ENCODE measurements at regions not wholly inside any gene's neighbourhood (a gene's known extent, or its start where the extent isn't known, plus 50 kb on each side); places are given as distances from the start of the nearest gene placed in this dataset.

- ChIA-PET CTCF (interaction anchor here (0.9 kb wide), 1 partner anchor 18 kb away, joined by 3 read pairs; no protein-coding TSS in a partner anchor), POLR2A (no interaction called here)
- no peak for DNase-seq (ENCODE audit: low read depth, low spot score)
- H3K4me3 ChIP-seq (ENCODE audit: low read depth, low read length): no peak overlapping the region
- TF ChIP-seq CTCF (IDR thresholded peaks at IDR 0.05; ENCODE audit: insufficient read depth, low read length, missing control alignments): no peak
Observed at GRCh38 chr10:88095778-88096431, 232.5 kb downstream of the PTEN start.

GRCh38 chr10:88097092-88097516 is 233.7 kb downstream of the PTEN start:
- ChIA-PET POLR2A (no interaction called here), CTCF (interaction anchor here (1.1 kb wide), 1 partner anchor 293 kb away, joined by 3 read pairs; no protein-coding TSS in a partner anchor)
- H3K4me3 ChIP-seq (ENCODE audit: low read depth, low read length): no peak overlapping the region
- TF ChIP-seq CTCF (IDR thresholded peaks at IDR 0.05; ENCODE audit: insufficient read depth, low read length, missing control alignments): no peak
- no peak for DNase-seq (ENCODE audit: low read depth, low spot score)

- ChIA-PET CTCF (interaction anchor here (1.1 kb wide), 1 partner anchor 292 kb away, joined by 3 read pairs; no protein-coding TSS in a partner anchor), POLR2A (no interaction called here)
- no peak for TF ChIP-seq CTCF (IDR thresholded peaks at IDR 0.05; ENCODE audit: insufficient read depth, low read length, missing control alignments)
- no peak overlapping the region for H3K4me3 ChIP-seq (ENCODE audit: low read depth, low read length)
- no peak for DNase-seq (ENCODE audit: low read depth, low spot score)
Observed at GRCh38 chr10:88097536-88097935, 234.1 kb downstream of the PTEN start.

GRCh38 chr10:88100281-88100680 is 236.9 kb downstream of the PTEN start:
- no peak for TF ChIP-seq CTCF (IDR thresholded peaks at IDR 0.05; ENCODE audit: insufficient read depth, low read length, missing control alignments)
- no peak overlapping the region for H3K4me3 ChIP-seq (ENCODE audit: low read depth, low read length)
- CTCF ChIA-PET: interaction anchor here (0.6 to 1.1 kb wide), 2 partner anchors 9 to 290 kb away, joined by 3 read pairs; no protein-coding TSS in a partner anchor
- POLR2A ChIA-PET: no interaction called here
- no peak for DNase-seq (ENCODE audit: low read depth, low spot score)

- ChIA-PET POLR2A (no interaction called here), CTCF (no interaction called here)
- no peak for DNase-seq (ENCODE audit: low read depth, low spot score)
- H3K4me3 ChIP-seq (ENCODE audit: low read depth, low read length): no peak overlapping the region
- TF ChIP-seq CTCF (IDR thresholded peaks at IDR 0.05; ENCODE audit: insufficient read depth, low read length, missing control alignments): no peak
Observed at GRCh38 chr10:88101666-88102065, 238.2 kb downstream of the PTEN start.

- ChIA-PET CTCF (no interaction called here), POLR2A (no interaction called here)
- TF ChIP-seq CTCF (IDR thresholded peaks at IDR 0.05; ENCODE audit: insufficient read depth, low read length, missing control alignments): no peak
- no peak overlapping the region for H3K4me3 ChIP-seq (ENCODE audit: low read depth, low read length)
- DNase-seq (ENCODE audit: low read depth, low spot score): no peak
Observed at GRCh38 chr10:88103576-88103975, 240.2 kb downstream of the PTEN start.
